Stomach (tissue), 4 donors: ENCODE measurements at regions not wholly inside any gene's neighbourhood (a gene's known extent, or its start where the extent isn't known, plus 50 kb on each side); places are given as distances from the start of the nearest gene placed in this dataset.

Source experiments
- CTCF ChIP-seq, 7 experiments: fragments of 450-650 bp in 4 of 7; fragments of 200-600 bp in 3 of 7; sonication (generic) in 3 of 7; IDR thresholded peaks; one replicate each; pipeline ENCODE4 v1.5.1; 2016 to 2019; ENCODE audit warnings: antibody characterized with exemption in 7 of 7, control low read depth in 2 of 7, mild to moderate bottlenecking in 1 of 7
- EP300 ChIP-seq: sonication (generic); formaldehyde crosslinking; IDR thresholded peaks from one replicate; pipeline ENCODE4 v1.6.1; 2017; ENCODE audit warnings: antibody characterized with exemption

- TF ChIP-seq EP300 (no peak), CTCF (IDR thresholded peaks at IDR 0.05) (no peak)
Measured at GRCh38 chr14:28098856-28099255, 667.7 kb upstream of the FOXG1 start.
